ENCODE measurements at regions not wholly inside any gene's neighbourhood (a gene's known extent, or its start where the extent isn't known, plus 50 kb on each side); places are given as distances from the start of the nearest gene placed in this dataset.

- RAD21 ChIA-PET (ENCODE audit: unreplicated experiment) = no interaction called here
- no peaks in the 10 kb centered on the region for H3K36me3 ChIP-seq (ENCODE audit: control insufficient read depth in 2 of 2, insufficient read depth in 2 of 2, low read length in 1 of 2)
- H3K9ac ChIP-seq (ENCODE audit: control insufficient read depth, insufficient read depth, low read length) = no peak overlapping the region
- no peaks in the 10 kb centered on the region for H3K9me3 ChIP-seq (replicated peaks; ENCODE audit: control insufficient read depth, insufficient read depth, low read length)
- H3K79me2 ChIP-seq (ENCODE audit: control insufficient read depth, insufficient read depth, low read length) = no peaks in the 10 kb centered on the region
- no peak for DNase-seq (ENCODE audit: low read depth, low spot score)
- no peak for ATAC-seq
- POLR2A ChIA-PET = no interaction called here
- no peak overlapping the region for H3K4me3 ChIP-seq
- no peak overlapping the region for H2AFZ ChIP-seq (ENCODE audit: control insufficient read depth, low read depth, low read length)
- 33% methylated on average over 2 of the region's 2 CpGs for WGBS (ENCODE audit: insufficient coverage, insufficient replicate concordance, low lambda C conversion rate, missing lambda C conversion rate)
- H3K27me3 ChIP-seq (replicated peaks in 1 of 2; ENCODE audit: control insufficient read depth in 2 of 2, insufficient read depth in 2 of 2, low read length in 1 of 2) = no peaks in the 10 kb centered on the region
- SMC1A ChIA-PET (ENCODE audit: uncharacterized antibody, unreplicated experiment) = interaction anchor here (2.0 kb wide), 1 partner anchor 22 kb away, joined by 4 read pairs; no protein-coding TSS in a partner anchor
- in situ Hi-C loops (cut with MboI) = no loop called here
- H3K4me1 ChIP-seq (ENCODE audit: control insufficient read depth, insufficient read depth, low read length) = no peaks in the 10 kb centered on the region
- CTCF ChIA-PET = interaction anchor here (1.2 kb wide), 2 partner anchors 28 to 37 kb away, joined by 3 to 4 read pairs; no protein-coding TSS in a partner anchor
- no peak for FAIRE-seq
- no peaks in the 10 kb centered on the region for H4K20me1 ChIP-seq (ENCODE audit: control insufficient read depth, insufficient read depth)
- no TSS peak for BruUV-seq (replicated peaks)
- no peak overlapping the region for H3K27ac ChIP-seq (ENCODE audit: control insufficient read depth, insufficient read depth)
- intact Hi-C loops (cut with micrococcal nuclease; ENCODE audit: unreplicated experiment) = no loop called here
- H3K4me2 ChIP-seq (ENCODE audit: control insufficient read depth, insufficient read depth) = no peak overlapping the region
- no peak for TF ChIP-seq EGR1 (IDR thresholded peaks at IDR 0.05; ENCODE audit: borderline replicate concordance in 1 of 2, low read depth in 2 of 2, low read length in 2 of 2)
- TF ChIP-seq, protein P1, sequence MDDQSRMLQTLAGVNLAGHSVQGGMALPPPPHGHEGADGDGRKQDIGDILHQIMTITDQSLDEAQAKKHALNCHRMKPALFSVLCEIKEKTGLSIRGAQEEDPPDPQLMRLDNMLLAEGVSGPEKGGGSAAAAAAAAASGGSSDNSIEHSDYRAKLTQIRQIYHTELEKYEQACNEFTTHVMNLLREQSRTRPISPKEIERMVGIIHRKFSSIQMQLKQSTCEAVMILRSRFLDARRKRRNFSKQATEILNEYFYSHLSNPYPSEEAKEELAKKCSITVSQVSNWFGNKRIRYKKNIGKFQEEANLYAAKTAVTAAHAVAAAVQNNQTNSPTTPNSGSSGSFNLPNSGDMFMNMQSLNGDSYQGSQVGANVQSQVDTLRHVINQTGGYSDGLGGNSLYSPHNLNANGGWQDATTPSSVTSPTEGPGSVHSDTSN (IDR thresholded peaks at IDR 0.05; ENCODE audit: insufficient replicate concordance, low read depth, low read length) = no peak
- no peak for TF ChIP-seq POLR2A (IDR thresholded peaks at IDR 0.05; ENCODE audit: low read depth, low read length)
- TF ChIP-seq SP1 (IDR thresholded peaks at IDR 0.05; ENCODE audit: low read depth, low read length) = no peak
- no peak for TF ChIP-seq NFXL1 (IDR thresholded peaks at IDR 0.05; ENCODE audit: borderline replicate concordance)
- no peak for TF ChIP-seq ZNF217 (IDR thresholded peaks at IDR 0.05)
- TF ChIP-seq CHD1 (IDR thresholded peaks at IDR 0.05; ENCODE audit: low read depth, low read length) = no peak
- TF ChIP-seq ZNF687 (IDR thresholded peaks at IDR 0.05) = no peak
- no peak for TF ChIP-seq EED (IDR thresholded peaks at IDR 0.05; ENCODE audit: low read depth)
- TF ChIP-seq PAX5 (IDR thresholded peaks at IDR 0.05; ENCODE audit: borderline replicate concordance, low read depth, low read length) = no peak
- no peak for TF ChIP-seq GATAD2B (conservative IDR thresholded peaks at IDR 0.05; ENCODE audit: low read depth)
- no peak for TF ChIP-seq CBX5 (IDR thresholded peaks at IDR 0.05; ENCODE audit: low read depth)
- TF ChIP-seq SUZ12 (IDR thresholded peaks at IDR 0.05; ENCODE audit: unreplicated experiment) = no peak
- TF ChIP-seq IKZF2 (IDR thresholded peaks at IDR 0.05) = no peak
- TF ChIP-seq RBBP5 (conservative IDR thresholded peaks at IDR 0.05) = no peak
- TF ChIP-seq ZNF274 (IDR thresholded peaks at IDR 0.05; ENCODE audit: insufficient read depth, insufficient read length) = no peak
- no peak for TF ChIP-seq USF1 (IDR thresholded peaks at IDR 0.05; ENCODE audit: borderline replicate concordance, extremely low read length, insufficient read depth, low read depth, low read length)
- TF ChIP-seq LARP7 (IDR thresholded peaks at IDR 0.05) = no peak
- TF ChIP-seq KAT2A (conservative IDR thresholded peaks at IDR 0.05; ENCODE audit: control insufficient read depth, low read depth, low read length) = no peak
These were observed 412.6 kb downstream of the RAPGEF2 start for GRCh38 chr4:159515314-159516025.
